Spleen (tissue), 3 donors: ENCODE measurements at regions not wholly inside any gene's neighbourhood (a gene's known extent, or its start where the extent isn't known, plus 50 kb on each side); places are given as distances from the start of the nearest gene placed in this dataset.

Source experiments
- POLR2A ChIP-seq, 3 donors: fragments of 450-650 bp; IDR thresholded peaks; one replicate each; pipeline ENCODE4 v1.5.1; 2017; ENCODE audit warnings: antibody characterized with exemption in 3 of 3, mild to moderate bottlenecking in 1 of 3
- POLR2AphosphoS5 ChIP-seq, 3 donors: sonication (generic); formaldehyde crosslinking; IDR thresholded peaks; one replicate each; pipeline ENCODE4 v1.5.1; 2017; ENCODE audit warnings: antibody characterized with exemption in 3 of 3

GRCh38 chr2:8620611-8621382 is 61.1 kb upstream of the ID2 start:
- TF ChIP-seq POLR2AphosphoS5 (IDR thresholded peaks at IDR 0.05) (no peak), POLR2A (IDR thresholded peaks at IDR 0.05) (no peak)
